Panc1 (cell line): ENCODE measurements at regions not wholly inside any gene's neighbourhood (a gene's known extent, or its start where the extent isn't known, plus 50 kb on each side); places are given as distances from the start of the nearest gene placed in this dataset.

ENCODE experiments used
- ATAC-seq: fragments of 200-7000 bp; cut with Tn5 transposase; 2 replicates; pipeline ENCODE4 v1.9.1; 2020; ENCODE audit warnings: mild to moderate bottlenecking, moderate library complexity
- BruUV-seq: library from RNA; stranded (reverse); fragments of 400-500 nt; replicated peaks from 2 replicates; lab custom pipeline; 2021; lab: Mats Ljungman, UMichigan
- CTCF ChIA-PET: fragments of 300-600 bp; sonication (Branson Sonifier 250); formaldehyde crosslinking; loops from one replicate; lab custom pipeline; 2022; ENCODE audit warnings: antibody characterized with exemption; lab: Charles Lee
- POLR2A ChIA-PET: fragments of 300-600 bp; sonication (Branson Sonifier 250); formaldehyde crosslinking; loops from one replicate; lab custom pipeline; 2022; ENCODE audit warnings: antibody characterized with exemption; lab: Charles Lee
- DNase-seq: peaks from one replicate; pipeline ENCODE4 v3.0.0-alpha.2; 2010; ENCODE audit warnings: low read depth, low spot score
- H3K27ac ChIP-seq: 2 replicates; pipeline ENCODE4 v1.5.1; 2011; ENCODE audit warnings: mild to moderate bottlenecking, low read length, inconsistent platforms
- H3K27me3 ChIP-seq: fragments of 200-500 bp; sonication (Bioruptor generic); 2 replicates; pipeline ENCODE4 v1.6.0; 2014; ENCODE audit warnings: low read length, inconsistent platforms; ENCODE audit not compliant: control insufficient read depth, insufficient read depth
- H3K36me3 ChIP-seq: fragments of 200-500 bp; sonication (Bioruptor generic); 2 replicates; pipeline ENCODE4 v1.5.1; 2014; ENCODE audit warnings: inconsistent platforms, mild to moderate bottlenecking, low read length, moderate library complexity; ENCODE audit not compliant: control insufficient read depth, insufficient read depth
- H3K4me1 ChIP-seq: 2 replicates; pipeline ENCODE4 v1.5.1; 2011; ENCODE audit warnings: inconsistent platforms, mild to moderate bottlenecking, low read length, moderate library complexity; ENCODE audit not compliant: control insufficient read depth, insufficient read depth
- H3K4me3 ChIP-seq, 2 experiments: 2 replicates each; pipeline ENCODE4 v1.5.1; 2011 to 2012; ENCODE audit warnings: low read depth in 2 of 2, low read length in 2 of 2, mild to moderate bottlenecking in 2 of 2, inconsistent platforms in 1 of 2, moderate library complexity in 1 of 2
- H3K9me3 ChIP-seq: fragments of 200-500 bp; sonication (Bioruptor generic); 2 replicates; pipeline ENCODE4 v1.5.1; 2014; ENCODE audit warnings: low read depth, mild to moderate bottlenecking, inconsistent platforms, low read length, moderate library complexity; ENCODE audit not compliant: control insufficient read depth, insufficient read depth
- POLR2AphosphoS5 ChIP-seq: IDR thresholded peaks from 2 replicates; pipeline ENCODE4 v1.6.1; 2012; ENCODE audit warnings: mild to moderate bottlenecking, low read depth, low read length, moderate library complexity
- SIN3A ChIP-seq: IDR thresholded peaks from 2 replicates; pipeline ENCODE4 v1.6.1; 2012; ENCODE audit warnings: low read depth, mild to moderate bottlenecking, low read length, moderate library complexity, borderline replicate concordance; ENCODE audit not compliant: insufficient read depth
- TCF7L2 ChIP-seq: IDR thresholded peaks from 2 replicates; pipeline ENCODE4 v1.6.1; 2011; ENCODE audit warnings: mild to moderate bottlenecking, low read depth, low read length, inconsistent platforms
- in situ Hi-C: cut with HindIII; loops from 2 replicates; pipeline ENCODE4 v1.10.0; 2016; ENCODE audit warnings: low sequenced_read_pairs, low pct_unique_long_range_greater_than_20kb
- intact Hi-C: fragments of 100-400 bp; cut with micrococcal nuclease; formaldehyde crosslinking; loops from one replicate; pipeline ENCODE4 v1.10.0; 2022; ENCODE audit not compliant: unreplicated experiment
- TF ChIP-seq, protein P1 (sequence below), 2 experiments: IDR thresholded peaks; 2 replicates each; pipeline ENCODE4 v1.6.1; 2011 to 2012; ENCODE audit warnings: low read depth in 2 of 2, control low read depth in 1 of 2, low read length in 1 of 2, mild to moderate bottlenecking in 1 of 2, moderate library complexity in 1 of 2; ENCODE audit not compliant: insufficient read depth in 1 of 2
- TF ChIP-seq, protein P2 (sequence below): fragments of 450-650 bp; IDR thresholded peaks from 2 replicates; pipeline ENCODE4 v1.5.1; 2017; ENCODE audit warnings: mild to moderate bottlenecking

- BruUV-seq = no TSS peak
- no peak overlapping the region for H3K27ac ChIP-seq
- DNase-seq (no peak), ATAC-seq (no peak)
- no peak overlapping the region for H3K4me3 ChIP-seq
- H3K9me3 ChIP-seq = no peaks in the 10 kb centered on the region
- intact Hi-C loops (no loop called here), in situ Hi-C loops (no loop called here)
- TF ChIP-seq POLR2AphosphoS5 (no peak), SIN3A (no peak), TCF7L2 (no peak)
- TF ChIP-seq, protein P1, sequence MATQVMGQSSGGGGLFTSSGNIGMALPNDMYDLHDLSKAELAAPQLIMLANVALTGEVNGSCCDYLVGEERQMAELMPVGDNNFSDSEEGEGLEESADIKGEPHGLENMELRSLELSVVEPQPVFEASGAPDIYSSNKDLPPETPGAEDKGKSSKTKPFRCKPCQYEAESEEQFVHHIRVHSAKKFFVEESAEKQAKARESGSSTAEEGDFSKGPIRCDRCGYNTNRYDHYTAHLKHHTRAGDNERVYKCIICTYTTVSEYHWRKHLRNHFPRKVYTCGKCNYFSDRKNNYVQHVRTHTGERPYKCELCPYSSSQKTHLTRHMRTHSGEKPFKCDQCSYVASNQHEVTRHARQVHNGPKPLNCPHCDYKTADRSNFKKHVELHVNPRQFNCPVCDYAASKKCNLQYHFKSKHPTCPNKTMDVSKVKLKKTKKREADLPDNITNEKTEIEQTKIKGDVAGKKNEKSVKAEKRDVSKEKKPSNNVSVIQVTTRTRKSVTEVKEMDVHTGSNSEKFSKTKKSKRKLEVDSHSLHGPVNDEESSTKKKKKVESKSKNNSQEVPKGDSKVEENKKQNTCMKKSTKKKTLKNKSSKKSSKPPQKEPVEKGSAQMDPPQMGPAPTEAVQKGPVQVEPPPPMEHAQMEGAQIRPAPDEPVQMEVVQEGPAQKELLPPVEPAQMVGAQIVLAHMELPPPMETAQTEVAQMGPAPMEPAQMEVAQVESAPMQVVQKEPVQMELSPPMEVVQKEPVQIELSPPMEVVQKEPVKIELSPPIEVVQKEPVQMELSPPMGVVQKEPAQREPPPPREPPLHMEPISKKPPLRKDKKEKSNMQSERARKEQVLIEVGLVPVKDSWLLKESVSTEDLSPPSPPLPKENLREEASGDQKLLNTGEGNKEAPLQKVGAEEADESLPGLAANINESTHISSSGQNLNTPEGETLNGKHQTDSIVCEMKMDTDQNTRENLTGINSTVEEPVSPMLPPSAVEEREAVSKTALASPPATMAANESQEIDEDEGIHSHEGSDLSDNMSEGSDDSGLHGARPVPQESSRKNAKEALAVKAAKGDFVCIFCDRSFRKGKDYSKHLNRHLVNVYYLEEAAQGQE (IDR thresholded peaks at IDR 0.05; ENCODE audit: insufficient read depth in 1 of 2, low read depth in 2 of 2, low read length in 1 of 2) = no peak
- H3K36me3 ChIP-seq = no peaks in the 10 kb centered on the region
- H3K4me1 ChIP-seq = no peaks in the 10 kb centered on the region
- ChIA-PET POLR2A (no interaction called here), CTCF (no interaction called here)
- peaks cover 2% of the 10 kb centered on the region; the same call in 1 of the 2 replicates for H3K27me3 ChIP-seq
These were observed 513.4 kb downstream of the MED13L start for GRCh38 chr12:115763982-115764621.

DNA sequence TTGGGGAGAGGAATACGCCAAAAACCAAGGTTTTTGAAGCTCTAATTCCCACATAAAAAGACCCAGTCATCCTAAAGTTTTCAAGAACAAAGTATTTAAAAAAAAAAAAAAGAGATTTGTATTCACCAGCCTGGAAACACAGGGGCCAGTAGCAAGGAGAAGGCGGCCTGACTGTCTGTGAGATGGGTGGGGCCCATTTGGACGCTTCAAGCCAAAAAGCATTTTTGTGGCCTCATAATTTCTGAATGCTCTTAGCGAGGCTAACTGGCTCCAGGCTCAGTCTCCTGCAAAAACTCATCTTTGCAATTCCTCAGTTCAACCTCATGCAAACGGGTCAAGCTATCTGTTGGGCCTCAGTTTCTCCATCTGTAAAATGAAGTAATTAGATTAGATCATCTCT lies 514.1 kb downstream of the MED13L start:
- DNase-seq (no peak), ATAC-seq (no peak)
- no TSS peak for BruUV-seq
- Histone ChIP-seq H3K4me3 (no peak overlapping the region), H3K27me3 (peaks cover 2% of the 10 kb centered on the region), H3K4me1 (no peaks in the 10 kb centered on the region), H3K27ac (no peak overlapping the region), H3K36me3 (no peaks in the 10 kb centered on the region), H3K9me3 (no peaks in the 10 kb centered on the region)
- ChIA-PET POLR2A (no interaction called here), CTCF (interaction anchor here (0.6 kb wide), 1 partner anchor 49 kb away, joined by 4 read pairs; no protein-coding TSS in a partner anchor)
- TF ChIP-seq, protein P1 (IDR thresholded peaks at IDR 0.05; ENCODE audit: insufficient read depth in 1 of 2, low read depth in 2 of 2, low read length in 1 of 2) = no peak
- in situ Hi-C loops (no loop called here), intact Hi-C loops (no loop called here)

GRCh38 chr12:115762936-115763335 lies 514.6 kb downstream of the MED13L start:
- no peak for ATAC-seq
- H3K36me3 ChIP-seq = no peaks in the 10 kb centered on the region
- in situ Hi-C loops (no loop called here), intact Hi-C loops (no loop called here)
- peaks cover 3% of the 10 kb centered on the region for H3K27me3 ChIP-seq
- no peaks in the 10 kb centered on the region for H3K9me3 ChIP-seq
- ChIA-PET CTCF (interaction anchor here (0.5 to 0.6 kb wide), 2 partner anchors 48 to 944 kb away, joined by 4 to 5 read pairs; no protein-coding TSS in a partner anchor), POLR2A (no interaction called here)
- H3K4me1 ChIP-seq = no peaks in the 10 kb centered on the region
- H3K4me3 ChIP-seq = no peak overlapping the region
- H3K27ac ChIP-seq = no peak overlapping the region
- TF ChIP-seq, protein P2, sequence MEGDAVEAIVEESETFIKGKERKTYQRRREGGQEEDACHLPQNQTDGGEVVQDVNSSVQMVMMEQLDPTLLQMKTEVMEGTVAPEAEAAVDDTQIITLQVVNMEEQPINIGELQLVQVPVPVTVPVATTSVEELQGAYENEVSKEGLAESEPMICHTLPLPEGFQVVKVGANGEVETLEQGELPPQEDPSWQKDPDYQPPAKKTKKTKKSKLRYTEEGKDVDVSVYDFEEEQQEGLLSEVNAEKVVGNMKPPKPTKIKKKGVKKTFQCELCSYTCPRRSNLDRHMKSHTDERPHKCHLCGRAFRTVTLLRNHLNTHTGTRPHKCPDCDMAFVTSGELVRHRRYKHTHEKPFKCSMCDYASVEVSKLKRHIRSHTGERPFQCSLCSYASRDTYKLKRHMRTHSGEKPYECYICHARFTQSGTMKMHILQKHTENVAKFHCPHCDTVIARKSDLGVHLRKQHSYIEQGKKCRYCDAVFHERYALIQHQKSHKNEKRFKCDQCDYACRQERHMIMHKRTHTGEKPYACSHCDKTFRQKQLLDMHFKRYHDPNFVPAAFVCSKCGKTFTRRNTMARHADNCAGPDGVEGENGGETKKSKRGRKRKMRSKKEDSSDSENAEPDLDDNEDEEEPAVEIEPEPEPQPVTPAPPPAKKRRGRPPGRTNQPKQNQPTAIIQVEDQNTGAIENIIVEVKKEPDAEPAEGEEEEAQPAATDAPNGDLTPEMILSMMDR = no peak
- TF ChIP-seq, protein P1 (IDR thresholded peaks at IDR 0.05; ENCODE audit: insufficient read depth in 1 of 2, low read depth in 2 of 2, low read length in 1 of 2) = no peak
- TF ChIP-seq POLR2AphosphoS5 (no peak), TCF7L2 (no peak), SIN3A (no peak)
- no TSS peak for BruUV-seq
- no peak for DNase-seq
